HK-2 (cell line): ENCODE measurements at regions not wholly inside any gene's neighbourhood (a gene's known extent, or its start where the extent isn't known, plus 50 kb on each side); places are given as distances from the start of the nearest gene placed in this dataset.
"Not testable (repeated sequence)": the region's sequence is repeated elsewhere in the genome, so short reads cannot be mapped to it uniquely, and the experiment has no call there.

Experiments used
- DNase-seq: peaks from one replicate; pipeline ENCODE4 v3.0.0-alpha.2; 2018; ENCODE audit not compliant: unreplicated experiment

- no peak for DNase-seq
Measured at GRCh38 chr11:116373104-116373944, 399.5 kb downstream of the BUD13 start.

GRCh38 chr11:116371146-116371545 lies 401.6 kb downstream of the BUD13 start:
- no peak for DNase-seq

GRCh38 chr11:116368784-116369183 lies 404.0 kb downstream of the BUD13 start:
- no peak for DNase-seq

GRCh38 chr11:116366980-116367645 lies 405.7 kb downstream of the BUD13 start:
- DNase-seq: no peak

GRCh38 chr11:116366451-116366850 lies 406.3 kb downstream of the BUD13 start:
- DNase-seq: no peak

- not testable (repeated sequence) for DNase-seq
Measured at GRCh38 chr11:116364925-116365324, 407.9 kb downstream of the BUD13 start.

- no peak for DNase-seq
Measured at GRCh38 chr11:116364348-116364747, 408.4 kb downstream of the BUD13 start.

GRCh38 chr11:116360221-116360941 lies 412.4 kb downstream of the BUD13 start:
- no peak for DNase-seq

- no peak for DNase-seq
Measured at GRCh38 chr11:116357784-116358544, 414.8 kb downstream of the BUD13 start.

GRCh38 chr11:116356451-116356850 lies 416.3 kb downstream of the BUD13 start:
- DNase-seq: no peak

GRCh38 chr11:116355104-116355503 lies 417.7 kb downstream of the BUD13 start:
- DNase-seq: no peak

GRCh38 chr11:116353589-116353988 lies 419.2 kb downstream of the BUD13 start:
- no peak for DNase-seq

- DNase-seq: no peak
Measured at GRCh38 chr11:116352881-116353280, 419.9 kb downstream of the BUD13 start.

- no peak for DNase-seq
Measured at GRCh38 chr11:116348226-116348625, 424.6 kb downstream of the BUD13 start.

GRCh38 chr11:116345575-116345974 lies 427.2 kb downstream of the BUD13 start:
- no peak for DNase-seq

GRCh38 chr11:116344601-116345000 lies 428.2 kb downstream of the BUD13 start:
- DNase-seq: no peak

GRCh38 chr11:116343270-116343669 lies 429.5 kb downstream of the BUD13 start:
- DNase-seq: no peak

GRCh38 chr11:116342148-116342547 lies 430.6 kb downstream of the BUD13 start:
- no peak for DNase-seq

GRCh38 chr11:116339306-116340098 lies 433.3 kb downstream of the BUD13 start:
- DNase-seq: no peak

- DNase-seq: not testable (repeated sequence)
Measured at GRCh38 chr11:116338500-116338899, 434.3 kb downstream of the BUD13 start.

- DNase-seq: no peak
Measured at GRCh38 chr11:116336540-116336939, 436.2 kb downstream of the BUD13 start.
